Anterior cingulate cortex (tissue), 58 donors: ENCODE measurements at regions not wholly inside any gene's neighbourhood (a gene's known extent, or its start where the extent isn't known, plus 50 kb on each side); places are given as distances from the start of the nearest gene placed in this dataset.
A peak's percentile ranks its signal among the peaks of the same experiment; 100 is the strongest.

Source experiments
- DNase-seq, 58 donors: peaks; one replicate each; lab custom pipeline; 2025; lab: John Stamatoyannopoulos, UW

DNA sequence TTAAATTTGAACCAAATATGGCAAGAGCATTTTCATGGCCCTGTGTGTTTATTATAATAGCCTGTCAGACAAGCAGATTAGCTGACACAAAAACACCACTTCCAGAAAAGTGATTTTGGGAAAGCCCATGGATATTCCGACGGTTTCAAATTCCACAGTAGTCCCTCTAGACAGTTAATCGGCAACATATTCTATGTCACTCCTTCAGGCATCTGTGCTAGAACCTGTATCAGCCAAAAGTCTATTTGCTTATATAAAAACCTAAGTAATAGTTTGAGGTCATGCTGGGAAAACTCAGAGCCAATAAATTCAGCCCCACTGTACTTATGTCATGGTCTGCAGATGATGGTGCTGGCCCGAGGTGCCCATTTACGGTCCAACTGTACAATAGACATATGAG lies 110.2 kb upstream of the ARHGEF26 start:
- no peak for DNase-seq

DNA sequence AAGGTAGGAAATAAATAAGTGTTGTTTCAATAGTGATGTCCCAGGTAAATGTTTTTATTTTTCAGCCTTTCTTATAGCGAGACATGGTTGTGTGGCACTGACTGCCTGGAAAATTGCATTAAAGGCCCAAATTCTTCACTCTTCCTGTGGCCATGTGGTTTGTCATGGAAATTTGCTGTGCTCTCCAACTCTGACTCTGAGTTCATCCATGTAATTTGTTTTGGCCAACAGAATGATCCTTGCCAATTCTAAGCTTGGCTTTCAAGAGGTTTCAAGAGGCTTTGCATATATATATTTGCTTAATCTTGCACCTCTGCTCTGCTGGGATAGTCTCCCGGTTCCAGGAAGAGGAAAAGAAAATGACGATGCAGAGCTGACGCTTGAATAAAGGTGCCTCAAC lies 107.5 kb upstream of the ARHGEF26 start:
- no peak for DNase-seq

DNA sequence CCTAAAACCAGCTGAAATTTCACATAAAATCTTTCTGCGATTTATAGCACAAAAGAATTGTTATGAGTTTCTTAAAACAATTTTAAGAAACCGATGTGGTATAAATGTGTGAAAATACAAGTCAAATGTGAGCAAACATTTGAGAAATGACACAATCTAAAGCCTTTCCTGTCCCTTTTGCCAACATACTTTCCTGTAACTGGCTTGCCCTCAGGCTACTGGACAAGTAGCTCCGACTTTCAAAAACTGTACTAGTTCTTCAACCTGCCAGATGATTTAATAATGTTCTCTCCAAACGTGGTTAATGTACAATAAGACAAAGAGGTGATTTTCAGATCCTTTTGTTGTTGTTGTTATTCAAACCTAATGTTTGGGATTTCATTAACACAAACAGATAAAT lies 105.9 kb upstream of the ARHGEF26 start:
- DNase-seq: no peak

DNA sequence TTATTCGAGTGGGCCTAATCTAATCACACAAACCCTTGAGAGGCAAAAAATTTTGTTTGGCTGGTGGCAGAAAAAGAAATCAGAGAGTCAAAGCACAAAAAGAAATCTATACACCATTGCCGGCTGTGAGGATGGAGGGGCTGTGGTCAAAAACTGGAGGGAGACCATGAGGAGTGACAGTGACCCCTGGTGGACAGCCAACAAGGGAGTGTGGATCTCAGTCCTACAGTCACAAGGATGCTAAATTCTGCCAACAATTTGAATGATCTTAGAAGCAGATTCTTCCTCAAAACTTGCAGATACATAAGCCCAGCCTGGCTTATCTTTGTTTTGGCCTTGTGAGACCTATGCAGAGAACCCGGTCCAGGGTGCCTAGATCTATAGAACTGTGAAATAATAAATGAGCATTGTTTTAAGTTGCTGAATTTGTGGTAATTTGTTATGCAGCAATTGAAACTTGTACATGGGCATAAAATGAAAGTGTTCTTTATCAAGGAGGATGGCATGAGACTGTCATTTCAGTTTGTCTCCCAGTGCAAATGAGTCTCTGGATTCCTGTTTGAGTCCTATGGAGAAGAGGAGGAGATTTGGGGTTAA lies 103.0 kb upstream of the ARHGEF26 start:
- no peak for DNase-seq

DNA sequence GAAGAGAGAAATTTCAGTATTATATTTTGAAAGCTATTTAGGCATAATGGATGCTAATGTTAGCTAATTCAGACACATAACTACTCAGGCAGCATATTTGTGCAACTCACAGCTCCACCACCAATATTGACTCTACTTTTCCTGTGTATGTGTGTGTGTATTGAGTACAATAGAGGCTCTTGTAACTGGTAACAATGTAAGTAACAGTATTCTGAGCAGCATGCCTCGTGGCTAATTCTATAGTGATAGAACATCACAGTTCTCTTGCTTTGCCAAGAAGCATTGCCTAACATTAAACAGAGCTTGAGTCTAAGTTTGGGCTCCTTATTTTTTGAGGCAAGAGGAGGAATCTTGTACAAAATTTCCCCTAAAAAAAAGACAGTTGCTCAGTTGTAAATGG lies 98.6 kb upstream of the ARHGEF26 start:
- DNase-seq: peak in 6 of 58 donors; percentile 1 to 48 (median 4)

DNA sequence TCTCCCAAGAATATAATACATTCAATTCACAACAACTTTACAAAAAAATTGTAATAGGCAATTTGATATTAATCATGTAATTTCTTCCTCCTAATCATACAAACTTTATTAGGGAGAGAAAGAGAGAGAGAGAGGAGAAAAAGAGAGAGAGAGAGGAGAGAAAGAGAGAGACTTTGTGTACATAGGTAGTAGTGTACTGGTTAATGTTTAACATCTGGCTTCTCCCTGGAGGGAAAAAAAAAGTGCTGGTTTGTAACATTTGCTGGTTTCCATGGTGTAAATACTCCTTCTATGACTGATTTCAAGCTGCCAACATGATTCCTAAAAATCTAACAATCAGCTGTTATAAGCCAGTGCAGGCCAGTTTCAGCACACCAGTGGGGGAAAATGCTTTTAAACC lies 98.0 kb upstream of the ARHGEF26 start:
- peak in 1 of 58 donors; percentile 1 for DNase-seq

DNA sequence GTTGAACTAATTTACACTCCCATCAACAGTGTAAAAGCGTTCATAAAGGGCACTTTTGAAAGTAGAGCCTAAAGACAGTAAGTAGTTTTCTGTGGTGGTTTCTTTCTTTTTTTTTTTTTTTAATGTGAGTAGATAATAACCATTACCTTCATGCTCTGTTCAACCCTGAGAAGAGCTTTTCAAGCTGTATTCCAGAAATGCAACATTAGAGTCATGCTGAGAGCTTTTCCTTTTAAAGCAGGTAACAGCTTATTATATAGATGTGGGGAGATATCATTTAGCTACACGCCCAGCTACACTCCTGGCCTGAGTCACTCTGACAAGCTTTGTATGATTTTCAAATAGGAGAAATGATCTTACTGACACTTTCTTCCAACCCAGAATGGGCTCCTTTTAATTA lies 96.2 kb upstream of the ARHGEF26 start:
- DNase-seq: no peak

DNA sequence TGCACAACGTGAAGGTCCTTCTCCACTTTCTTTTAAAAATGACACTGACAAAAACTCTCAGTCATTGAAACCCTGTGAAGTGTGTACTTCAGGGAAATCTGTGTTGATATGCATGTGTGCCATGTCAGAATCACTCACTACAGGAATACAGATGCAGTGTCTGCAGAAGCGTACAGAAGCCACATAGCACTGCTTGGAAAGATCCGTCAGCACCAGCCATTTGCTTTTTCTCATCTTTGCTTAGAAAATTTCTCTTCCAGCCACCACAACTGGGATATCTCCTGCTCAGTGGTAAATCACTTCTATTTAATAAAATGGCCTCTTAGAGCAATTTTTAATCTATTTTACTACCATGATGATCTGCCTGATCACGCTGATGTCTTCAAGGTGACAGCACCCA lies 91.3 kb upstream of the ARHGEF26 start:
- no peak for DNase-seq

DNA sequence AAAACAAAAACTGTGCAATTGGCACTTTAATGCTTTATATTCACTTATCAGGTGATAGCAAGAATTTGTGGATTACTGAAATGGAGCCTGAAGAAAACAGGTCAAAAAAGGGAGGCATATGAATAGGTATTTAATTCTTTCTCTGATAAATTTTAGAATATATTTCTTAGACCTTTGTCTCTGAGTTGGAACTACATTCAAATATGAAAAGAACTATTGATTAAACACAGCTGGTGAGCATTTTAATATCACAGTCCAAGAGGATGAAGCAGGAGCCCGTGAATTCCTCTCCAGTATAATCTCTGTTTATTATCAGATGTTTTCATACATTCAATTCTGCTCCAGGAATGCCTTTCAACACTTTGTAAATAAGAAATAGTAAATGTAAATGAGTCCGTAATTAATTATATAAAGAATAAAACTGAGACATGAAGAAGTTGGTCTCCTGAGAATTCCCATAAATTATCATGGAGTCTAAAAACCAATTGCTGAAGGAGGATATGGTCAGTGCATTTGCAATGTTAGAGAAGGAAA lies 86.3 kb upstream of the ARHGEF26 start:
- DNase-seq: no peak

DNA sequence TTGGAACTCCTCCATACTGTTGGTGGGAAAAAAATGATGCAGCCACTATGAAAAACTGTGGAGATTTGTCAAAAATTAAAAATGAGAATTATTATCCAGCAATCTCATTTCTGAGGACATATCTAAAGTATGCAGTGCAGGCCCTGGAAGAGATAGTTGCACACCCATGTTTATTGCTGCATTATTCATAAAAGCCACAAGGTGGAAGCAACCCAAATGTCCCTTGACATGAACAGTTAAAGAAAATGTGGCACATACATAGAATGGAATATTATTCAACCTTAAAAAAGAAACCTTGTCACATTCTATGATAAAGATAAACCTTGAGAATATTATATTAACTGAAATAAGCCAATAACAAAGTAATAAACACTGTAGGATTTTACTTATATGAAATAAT lies 80.9 kb upstream of the ARHGEF26 start:
- DNase-seq: no peak

DNA sequence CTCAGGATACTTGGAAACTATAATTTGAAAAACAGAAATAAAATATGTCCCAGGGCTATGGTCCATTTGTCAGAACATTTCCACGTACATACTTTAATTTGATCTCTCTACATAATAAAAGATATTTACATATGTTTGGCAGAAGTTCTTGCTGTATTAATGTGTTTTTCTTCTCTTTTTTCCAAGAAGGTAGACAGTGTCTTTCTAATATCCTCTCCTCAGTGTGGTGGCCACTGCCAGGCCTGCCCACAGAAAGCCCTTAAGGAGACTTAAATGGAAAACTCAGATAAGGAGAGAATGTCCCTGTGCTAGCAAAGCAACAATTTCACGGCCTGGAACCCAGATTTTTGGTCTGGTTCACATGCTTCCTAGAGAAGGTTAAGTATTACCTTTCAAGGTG lies 76.5 kb upstream of the ARHGEF26 start:
- no peak for DNase-seq

DNA sequence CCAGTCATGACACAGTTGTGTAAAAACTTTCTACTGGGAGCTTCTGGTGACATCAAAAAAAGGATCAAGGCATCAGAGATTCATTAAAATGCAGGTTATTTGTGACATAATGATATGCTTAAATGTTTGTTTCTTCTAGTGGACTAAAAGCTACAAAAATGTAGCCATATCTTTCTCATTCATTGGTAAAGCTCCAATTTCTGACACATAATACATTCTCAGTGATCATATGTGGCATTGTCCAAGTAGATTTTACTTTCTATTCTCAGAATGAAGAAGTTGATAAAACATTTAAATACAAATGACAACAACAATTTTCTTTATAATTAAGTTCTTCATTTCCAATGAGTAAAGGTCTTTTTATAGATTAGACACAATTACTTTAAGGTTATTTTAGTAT lies 71.0 kb upstream of the ARHGEF26 start:
- no peak for DNase-seq

DNA sequence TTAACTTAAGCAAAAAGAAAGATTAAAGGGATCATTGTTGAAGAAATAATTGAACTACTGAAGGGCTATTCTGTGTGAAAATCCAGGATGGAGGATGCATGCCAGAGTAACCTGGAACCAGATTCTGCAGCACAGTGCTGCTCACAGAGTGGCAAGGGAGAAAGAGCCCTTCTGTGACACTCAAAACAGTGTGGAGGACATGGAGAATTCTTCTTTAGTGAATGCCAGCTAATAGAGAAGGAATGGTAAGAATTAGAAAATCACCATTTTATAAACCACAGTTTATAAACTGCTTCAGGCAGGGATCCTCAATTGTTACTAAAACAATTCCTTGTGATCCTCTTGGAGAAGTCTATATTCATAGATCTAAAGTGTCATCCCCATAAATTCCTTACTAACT lies 70.4 kb upstream of the ARHGEF26 start:
- DNase-seq: no peak

DNA sequence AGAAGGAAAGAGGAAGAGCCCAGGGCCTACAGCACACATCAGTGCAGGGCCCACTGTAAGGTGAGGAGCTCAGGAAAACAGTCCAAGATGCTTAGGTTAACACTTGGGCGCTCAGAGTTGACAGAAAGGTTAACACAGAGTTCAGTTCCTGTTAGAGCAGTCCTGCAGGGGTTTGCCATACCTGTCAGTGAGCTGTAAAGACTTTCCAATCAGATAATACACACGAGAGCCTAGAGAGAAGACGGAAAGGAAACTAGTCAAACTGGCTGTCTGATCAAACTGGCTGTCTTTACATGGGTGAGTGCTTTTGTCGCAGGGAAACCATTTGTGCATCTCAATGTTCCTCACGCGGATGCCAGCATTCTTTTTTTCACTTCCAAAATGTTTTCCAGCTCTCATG lies 61.4 kb upstream of the ARHGEF26 start:
- DNase-seq: peak in 2 of 58 donors; percentile 3 to 18

DNA sequence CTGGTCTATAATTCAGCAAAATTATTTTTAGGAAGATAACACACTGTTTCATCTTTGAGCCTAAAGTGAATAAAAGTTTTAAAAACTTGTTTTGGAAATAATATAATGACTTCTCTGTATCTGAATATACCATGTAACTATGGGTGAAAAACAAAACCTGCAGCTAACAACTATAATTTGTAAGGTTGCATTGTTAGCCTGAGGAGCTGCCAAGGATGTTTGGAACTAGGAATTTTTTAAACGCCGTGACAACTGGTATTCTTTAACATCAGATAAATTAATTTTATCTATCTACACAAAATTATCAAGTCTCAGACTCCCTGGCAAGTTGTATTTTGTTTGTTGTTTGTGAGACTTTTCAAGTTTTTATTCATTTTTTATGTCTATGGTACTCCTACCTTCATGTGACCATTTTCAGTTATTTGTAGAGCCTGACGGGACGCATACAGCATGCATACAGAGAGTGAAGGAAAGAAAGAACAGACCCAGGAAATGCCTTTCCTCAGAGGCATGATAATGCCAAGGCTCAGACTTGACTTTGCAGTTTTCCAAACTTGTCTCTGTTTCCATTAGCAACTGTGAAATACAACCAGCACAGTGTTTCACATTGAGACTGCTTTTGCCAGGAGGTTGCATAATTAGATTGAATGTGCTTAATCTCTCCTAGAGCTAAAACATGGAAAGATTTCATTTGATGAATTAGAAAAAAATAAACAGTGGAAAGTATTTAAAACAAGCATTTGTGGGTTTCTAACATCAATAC lies 60.8 kb upstream of the ARHGEF26 start:
- DNase-seq: peak in 11 of 58 donors; percentile 1 to 81 (median 15)

DNA sequence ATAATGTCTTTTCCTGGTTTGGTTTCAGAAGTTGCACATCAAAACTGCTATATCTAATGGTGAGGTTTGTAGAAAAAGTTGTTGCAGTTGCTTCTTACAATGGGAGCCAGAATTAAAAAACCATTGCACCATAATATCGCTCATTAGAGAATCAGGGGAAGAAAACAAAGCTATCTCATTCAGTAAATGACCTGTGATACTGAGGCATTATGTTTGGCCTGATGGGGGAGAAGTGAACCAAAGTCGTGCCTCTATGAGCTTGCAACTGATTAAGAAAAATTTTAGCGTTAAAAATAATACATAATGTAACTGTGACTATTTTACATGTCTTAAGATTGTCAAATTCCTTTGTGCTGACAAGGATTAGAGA lies 60.2 kb upstream of the ARHGEF26 start:
- no peak for DNase-seq

DNA sequence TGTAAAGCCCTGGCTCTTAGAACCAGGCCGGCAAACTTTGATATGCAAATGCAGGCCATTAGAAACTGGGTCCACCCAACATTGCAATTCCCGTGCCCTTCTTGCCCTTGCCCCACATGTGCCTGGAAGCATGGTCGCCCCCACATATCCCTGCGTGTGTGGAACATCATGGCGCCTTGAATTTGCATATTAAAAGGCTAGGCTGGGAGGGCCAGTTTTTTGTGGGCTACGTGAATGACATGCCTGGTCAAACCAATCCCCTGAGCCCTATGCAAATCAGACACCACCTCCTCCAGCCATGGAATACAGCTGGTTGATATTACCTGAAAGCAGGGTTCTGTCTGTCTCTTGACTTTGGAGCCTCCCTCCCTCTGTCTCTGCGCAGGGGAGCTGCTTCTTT lies 58.7 kb upstream of the ARHGEF26 start:
- no peak for DNase-seq

DNA sequence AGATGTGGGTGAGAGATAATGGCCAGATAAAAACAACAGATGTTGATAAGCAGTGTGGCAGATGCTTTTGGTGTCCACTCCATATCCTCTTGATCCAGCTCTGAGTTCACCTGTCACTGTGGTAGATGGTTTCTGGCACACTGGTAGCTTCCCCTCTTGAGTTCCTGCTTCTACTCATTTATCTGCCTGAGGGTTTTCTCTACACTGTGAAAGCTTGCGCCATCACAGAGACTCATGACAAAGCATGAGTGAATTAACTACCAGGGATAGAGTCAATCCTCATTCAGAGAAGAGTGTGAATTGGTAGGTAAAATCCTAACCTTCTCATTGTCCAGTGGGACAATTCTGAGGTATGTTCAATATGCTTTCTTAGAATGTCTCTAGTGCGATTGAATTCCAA lies 50.0 kb upstream of the ARHGEF26 start:
- no peak for DNase-seq
